ENCODE measurements at regions not wholly inside any gene's neighbourhood (a gene's known extent, or its start where the extent isn't known, plus 50 kb on each side); places are given as distances from the start of the nearest gene placed in this dataset.

GRCh38 chr6:56838965-56839364 is 115.9 kb upstream of the BEND6 start:
- Histone ChIP-seq H4K20me1 (ENCODE audit: insufficient read depth, low read length) (peaks cover 26% of the 10 kb centered on the region), H3K79me2 (ENCODE audit: insufficient read depth, low read length) (peaks cover 92% of the 10 kb centered on the region), H3K4me2 (ENCODE audit: insufficient read depth, low read length) (peak overlapping the region; percentile 94), H3K4me1 (ENCODE audit: insufficient read depth, low read length) (peaks cover 37% of the 10 kb centered on the region), H3K9me3 (ENCODE audit: low read depth, low read length) (no peaks in the 10 kb centered on the region), H3K36me3 (ENCODE audit: insufficient read depth, low read length) (no peaks in the 10 kb centered on the region), H3K4me3 (ENCODE audit: insufficient read depth, low read length) (no peak overlapping the region), H3K27me3 (ENCODE audit: insufficient read depth, low read length) (no peaks in the 10 kb centered on the region), H3K27ac (ENCODE audit: low read depth, low read length) (peak overlapping the region; percentile 6), H2AFZ (ENCODE audit: low read length) (no peak overlapping the region)
- DNase-seq (ENCODE audit: insufficient read length, low spot score, missing footprints) = no peak
- no peak for TF ChIP-seq CTCF (IDR thresholded peaks at IDR 0.05; ENCODE audit: extremely low read depth, low read depth, low read length)

DNA sequence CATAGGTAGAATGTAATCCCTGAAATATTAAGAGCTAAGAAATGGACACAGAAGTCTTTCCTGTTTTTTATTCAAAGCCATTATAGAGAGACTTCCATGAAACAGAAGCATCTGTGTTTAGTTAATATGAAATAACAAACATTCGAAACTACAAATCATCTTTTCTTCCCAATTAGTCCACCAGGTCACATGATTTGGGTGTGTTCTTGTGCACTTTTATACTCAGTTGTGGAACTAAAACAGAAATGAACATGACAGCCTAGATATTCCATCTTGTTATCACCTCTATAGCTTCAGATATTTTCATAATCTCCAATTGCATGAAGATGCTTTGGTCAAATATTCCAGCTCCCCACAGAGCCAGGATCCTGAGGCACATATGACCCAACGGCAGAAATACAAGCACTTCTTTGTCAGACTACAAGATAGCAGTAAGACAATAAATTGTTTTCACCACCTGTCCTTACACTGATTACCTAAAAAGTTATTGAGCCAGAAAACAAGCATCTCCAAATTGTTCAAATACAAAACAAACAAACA is 116.8 kb upstream of the BEND6 start:
- Histone ChIP-seq H3K9me3 (ENCODE audit: low read depth, low read length) (no peaks in the 10 kb centered on the region), H2AFZ (ENCODE audit: low read length) (no peak overlapping the region), H3K27ac (ENCODE audit: low read depth, low read length) (no peak overlapping the region), H3K4me2 (ENCODE audit: insufficient read depth, low read length) (no peak overlapping the region), H3K4me1 (ENCODE audit: insufficient read depth, low read length) (peaks cover 37% of the 10 kb centered on the region), H3K4me3 (ENCODE audit: insufficient read depth, low read length) (no peak overlapping the region), H4K20me1 (ENCODE audit: insufficient read depth, low read length) (peaks cover 31% of the 10 kb centered on the region), H3K36me3 (ENCODE audit: insufficient read depth, low read length) (no peaks in the 10 kb centered on the region), H3K79me2 (ENCODE audit: insufficient read depth, low read length) (peaks cover 96% of the 10 kb centered on the region), H3K27me3 (ENCODE audit: insufficient read depth, low read length) (no peaks in the 10 kb centered on the region)
- TF ChIP-seq CTCF (IDR thresholded peaks at IDR 0.05; ENCODE audit: extremely low read depth, low read depth, low read length) = no peak
- no peak for DNase-seq (ENCODE audit: insufficient read length, low spot score, missing footprints)

DNA sequence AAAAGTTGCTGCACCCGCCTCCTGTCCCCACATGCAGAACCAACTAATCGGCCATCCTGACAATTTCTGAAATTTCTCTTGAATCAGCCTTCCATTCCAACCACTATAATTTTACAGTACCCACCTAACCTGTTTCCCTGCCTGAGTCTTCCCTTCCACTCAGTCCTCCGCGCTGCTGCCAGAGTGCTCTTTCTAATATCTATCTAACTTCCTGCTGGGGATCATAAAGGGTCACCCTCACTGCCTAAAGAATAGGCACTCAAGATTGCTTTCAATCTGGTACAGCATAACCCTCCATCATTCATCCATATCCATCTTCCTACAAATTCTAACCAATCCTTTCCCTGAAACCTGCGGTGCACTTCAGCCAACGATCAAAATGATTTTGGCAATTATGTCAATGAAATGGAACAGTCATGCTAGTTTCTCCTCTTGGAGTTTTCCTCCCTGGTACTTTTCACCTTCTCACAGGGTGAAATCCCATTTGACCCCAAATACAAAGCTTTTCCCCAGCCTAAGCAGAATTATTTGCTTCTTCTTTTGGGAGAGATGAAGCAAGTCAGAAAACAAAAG is 117.5 kb upstream of the BEND6 start:
- peaks cover 36% of the 10 kb centered on the region for H3K4me1 ChIP-seq (ENCODE audit: insufficient read depth, low read length)
- no peak overlapping the region for H3K27ac ChIP-seq (ENCODE audit: low read depth, low read length)
- H3K9me3 ChIP-seq (ENCODE audit: low read depth, low read length) = no peaks in the 10 kb centered on the region
- H3K36me3 ChIP-seq (ENCODE audit: insufficient read depth, low read length) = no peaks in the 10 kb centered on the region
- H4K20me1 ChIP-seq (ENCODE audit: insufficient read depth, low read length) = peaks cover 31% of the 10 kb centered on the region
- no peak overlapping the region for H2AFZ ChIP-seq (ENCODE audit: low read length)
- H3K27me3 ChIP-seq (ENCODE audit: insufficient read depth, low read length) = no peaks in the 10 kb centered on the region
- TF ChIP-seq CTCF (IDR thresholded peaks at IDR 0.05; ENCODE audit: extremely low read depth, low read depth, low read length) = no peak
- H3K79me2 ChIP-seq (ENCODE audit: insufficient read depth, low read length) = peaks cover 96% of the 10 kb centered on the region
- DNase-seq (ENCODE audit: insufficient read length, low spot score, missing footprints) = no peak
- H3K4me3 ChIP-seq (ENCODE audit: insufficient read depth, low read length) = no peak overlapping the region
- H3K4me2 ChIP-seq (ENCODE audit: insufficient read depth, low read length) = no peak overlapping the region

DNA sequence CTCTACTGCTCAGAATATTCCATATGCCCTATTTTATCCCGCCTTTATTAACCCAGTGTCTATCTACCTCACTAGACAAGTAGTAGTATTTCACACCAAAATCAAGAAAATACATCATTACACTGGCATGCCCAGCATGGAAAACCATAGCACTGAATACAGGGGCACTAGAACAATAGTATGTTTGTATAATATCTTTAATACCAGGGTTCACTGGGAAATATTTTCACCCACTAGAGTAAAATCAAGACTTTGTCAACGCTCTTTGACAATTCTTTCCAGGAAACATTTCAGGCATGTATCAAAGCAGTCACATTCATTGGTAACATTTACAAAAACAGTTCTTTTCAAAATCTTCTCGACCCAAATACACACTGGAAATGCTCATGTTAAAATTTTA is 119.3 kb upstream of the BEND6 start:
- TF ChIP-seq CTCF (IDR thresholded peaks at IDR 0.05; ENCODE audit: extremely low read depth, low read depth, low read length) = no peak
- peaks cover 22% of the 10 kb centered on the region for H3K4me1 ChIP-seq (ENCODE audit: insufficient read depth, low read length)
- H3K79me2 ChIP-seq (ENCODE audit: insufficient read depth, low read length) = peaks cover 96% of the 10 kb centered on the region
- no peak overlapping the region for H2AFZ ChIP-seq (ENCODE audit: low read length)
- peaks cover 24% of the 10 kb centered on the region for H4K20me1 ChIP-seq (ENCODE audit: insufficient read depth, low read length)
- no peak for DNase-seq (ENCODE audit: insufficient read length, low spot score, missing footprints)
- H3K36me3 ChIP-seq (ENCODE audit: insufficient read depth, low read length) = no peaks in the 10 kb centered on the region
- no peaks in the 10 kb centered on the region for H3K9me3 ChIP-seq (ENCODE audit: low read depth, low read length)
- no peaks in the 10 kb centered on the region for H3K27me3 ChIP-seq (ENCODE audit: insufficient read depth, low read length)
- no peak overlapping the region for H3K4me3 ChIP-seq (ENCODE audit: insufficient read depth, low read length)
- H3K4me2 ChIP-seq (ENCODE audit: insufficient read depth, low read length) = no peak overlapping the region
- H3K27ac ChIP-seq (ENCODE audit: low read depth, low read length) = no peak overlapping the region

Measured in osteoblast (primary cell).